K562 (cell line): ENCODE measurements at regions not wholly inside any gene's neighbourhood (a gene's known extent, or its start where the extent isn't known, plus 50 kb on each side); places are given as distances from the start of the nearest gene placed in this dataset.

Experiments used
- ATAC-seq: fragments of 200-7000 bp; cut with Tn5 transposase; 3 replicates; pipeline ENCODE4 v1.9.1; 2020; ENCODE audit warnings: moderate library complexity
- BruUV-seq: library from RNA; stranded (reverse); fragments of 400-500 nt; replicated peaks from 2 replicates; lab custom pipeline; 2021; lab: Mats Ljungman, UMichigan
- CTCF ChIA-PET: fragments of 300-600 bp; formaldehyde crosslinking; extraction: SDS; loops from one replicate; lab custom pipeline; 2021; ENCODE audit warnings: low intra/inter-chr PET ratio; lab: Yijun Ruan, JAX
- POLR2A ChIA-PET: fragments of 300-600, 350-650 bp; sonication (Branson Sonifier 250); formaldehyde crosslinking; extraction: SDS; loops from one replicate; lab custom pipeline; 2021; ENCODE audit warnings: antibody characterized with exemption, inconsistent platforms; lab: Yijun Ruan, JAX
- DNase-seq, 4 experiments: peaks; one replicate each; pipeline versions ENCODE4 v3.0.0 to v3.0.0-alpha.2; 2011 to 2018; ENCODE audit warnings: low spot score in 3 of 4, mixed read lengths in 3 of 4; ENCODE audit errors: extremely low read depth in 1 of 4
- FAIRE-seq: peaks from 2 replicates; lab custom pipeline; 2011; peaks lifted over from hg19 to GRCh38; lab: Jason Lieb, UNC
- H2AFZ ChIP-seq: 2 replicates; pipeline ENCODE4 v1.6.0; 2011; ENCODE audit warnings: low read depth, low read length, control low read depth, inconsistent platforms
- H3K27ac ChIP-seq: fragments of 200-600 bp; 3 replicates; pipeline ENCODE4 v1.8.0; 2011; ENCODE audit warnings: low read depth, mild to moderate bottlenecking, control low read depth, inconsistent platforms, low read length, moderate library complexity, mixed read lengths; ENCODE audit errors: extremely low read depth
- H3K27me3 ChIP-seq, 2 experiments: fragments of 300-600 bp in 1 of 2; 2 replicates in 1 of 2; 3 replicates in 1 of 2; pipeline versions ENCODE4 v1.6.0 to v1.8.0; 2011; ENCODE audit warnings: inconsistent platforms in 2 of 2, low read length in 2 of 2, mild to moderate bottlenecking in 1 of 2, mixed read lengths in 1 of 2, moderate library complexity in 1 of 2; ENCODE audit not compliant: control insufficient read depth in 2 of 2, insufficient read depth in 2 of 2
- H3K36me3 ChIP-seq: fragments of 300-600 bp; 3 replicates; pipeline ENCODE4 v1.8.0; 2011; ENCODE audit warnings: mild to moderate bottlenecking, low read length, inconsistent platforms; ENCODE audit not compliant: control insufficient read depth, insufficient read depth
- H3K4me1 ChIP-seq, 2 experiments: fragments of 200-600 bp in 1 of 2; replicated peaks in 1 of 2; 2 replicates in 1 of 2; 3 replicates in 1 of 2; pipeline versions ENCODE4 v1.5.1 to v1.8.0; 2011; ENCODE audit warnings: inconsistent platforms in 2 of 2, low read length in 2 of 2, mild to moderate bottlenecking in 1 of 2, mixed read lengths in 1 of 2, moderate library complexity in 1 of 2; ENCODE audit not compliant: control insufficient read depth in 2 of 2, insufficient read depth in 2 of 2
- H3K4me2 ChIP-seq: 2 replicates; pipeline ENCODE4 v1.6.1; 2011; ENCODE audit warnings: low read length, control low read depth, inconsistent platforms, mixed read lengths; ENCODE audit not compliant: insufficient read depth
- H3K4me3 ChIP-seq: fragments of 200-600 bp; sonication (generic), shearing (Covaris generic); 2 replicates; pipeline ENCODE4 v1.5.1; 2016; ENCODE audit warnings: control low read depth, inconsistent platforms
- H3K79me2 ChIP-seq: fragments of 200-600 bp; 3 replicates; pipeline ENCODE4 v1.8.0; 2011; ENCODE audit warnings: low read length, inconsistent platforms; ENCODE audit not compliant: control insufficient read depth, insufficient read depth
- H3K9ac ChIP-seq, 2 experiments: 2 replicates each; pipeline versions ENCODE4 v1.6.0 to v1.6.1; 2011; ENCODE audit warnings: low read depth in 2 of 2, low read length in 2 of 2, control low read depth in 1 of 2, inconsistent platforms in 1 of 2, mild to moderate bottlenecking in 1 of 2, mixed read lengths in 1 of 2; ENCODE audit not compliant: insufficient read depth in 1 of 2
- H3K9me1 ChIP-seq: one replicate; pipeline ENCODE4 v1.6.0; 2011; ENCODE audit warnings: inconsistent platforms, mild to moderate bottlenecking, low read length, moderate library complexity; ENCODE audit not compliant: control insufficient read depth, insufficient read depth
- H3K9me3 ChIP-seq: replicated peaks from 2 replicates; pipeline ENCODE4 v1.5.1; 2011; ENCODE audit warnings: low read depth, low read length, inconsistent platforms; ENCODE audit not compliant: control insufficient read depth, insufficient read depth
- H4K20me1 ChIP-seq: replicated peaks from 2 replicates; pipeline ENCODE4 v1.6.1; 2011; ENCODE audit warnings: low read length, inconsistent platforms, mixed read lengths; ENCODE audit not compliant: control insufficient read depth, insufficient read depth
- CHD7 ChIP-seq: fragments of 200-600 bp; sonication (generic); IDR thresholded peaks from one replicate; pipeline ENCODE4 v1.6.1; 2012; ENCODE audit warnings: mild to moderate bottlenecking, low read depth, low read length, inconsistent platforms
- GATA2 ChIP-seq: sonication (generic); formaldehyde crosslinking; IDR thresholded peaks from 2 replicates; pipeline ENCODE4 v1.4.0; 2020; ENCODE audit warnings: mild to moderate bottlenecking, missing genetic modification reagents
- HNRNPK ChIP-seq: fragments of 200-400 bp; formaldehyde crosslinking; IDR thresholded peaks from one replicate; pipeline ENCODE4 v1.6.1; 2018; ENCODE audit warnings: mild to moderate bottlenecking, low read depth, low read length; ENCODE audit not compliant: poor library complexity, severe bottlenecking
- JUN ChIP-seq, 2 experiments: sonication (generic) in 1 of 2; formaldehyde crosslinking in 1 of 2; IDR thresholded peaks; 2 replicates each; pipeline versions ENCODE4 v1.6.1 to v1.8.0; 2012 to 2022; ENCODE audit warnings: borderline replicate concordance in 2 of 2, mild to moderate bottlenecking in 2 of 2, improper control_type of control experiment in 1 of 2, low read depth in 1 of 2, low read length in 1 of 2, missing genetic modification reagents in 1 of 2
- POLR2AphosphoS2 ChIP-seq: IDR thresholded peaks from 2 replicates; pipeline ENCODE4 v1.6.1; 2012; ENCODE audit warnings: low read length, improper control_type of control experiment
- PRMT5 ChIP-seq: sonication (generic); formaldehyde crosslinking; IDR thresholded peaks from 2 replicates; pipeline ENCODE4 v1.5.0; 2020; ENCODE audit warnings: missing genetic modification reagents
- ZNF707 ChIP-seq: fragments of 250-450 bp; sonication (Bioruptor Pico); conservative IDR thresholded peaks from 2 replicates; pipeline ENCODE4 v1.8.0; 2022; ENCODE audit warnings: inconsistent platforms, mild to moderate bottlenecking, moderate library complexity
- WGBS: fragments of 100-300 bp; shearing (Covaris generic); methylation state at CpG from one replicate; pipeline ENCODE4 v1.1.6; 2016; ENCODE audit warnings: low coverage, mixed read lengths; ENCODE audit not compliant: insufficient coverage; ENCODE audit errors: missing lambda C conversion rate; 5-methylcytosine and 5-hydroxymethylcytosine counted together
- in situ Hi-C: fragments of 300-500 bp; cut with MboI; formaldehyde crosslinking; loops from 4 replicates; pipeline ENCODE4 v1.15.0; 2018; ENCODE audit warnings: inconsistent platforms, mixed read lengths
- intact Hi-C: fragments of 100-400 bp; cut with micrococcal nuclease; formaldehyde crosslinking; loops from 2 replicates; pipeline ENCODE4 v1.14.2; 2022

GRCh38 chr6:963456-963855, 270.5 kb upstream of the EXOC2 start:
- no peak for ATAC-seq
- Histone ChIP-seq H3K36me3 (no peaks in the 10 kb centered on the region), H3K4me3 (no peak overlapping the region), H3K4me1 (no peaks in the 10 kb centered on the region), H2AFZ (no peak overlapping the region), H3K27me3 (peaks cover 33 to 49% of the 10 kb centered on the region in 2 experiments), H3K9ac (no peak overlapping the region), H3K79me2 (no peaks in the 10 kb centered on the region), H3K9me3 (no peaks in the 10 kb centered on the region), H3K27ac (no peak overlapping the region), H4K20me1 (peaks cover 5% of the 10 kb centered on the region; the same call in 1 of the 2 replicates), H3K4me2 (no peak overlapping the region), H3K9me1 (no peaks in the 10 kb centered on the region)
- POLR2A ChIA-PET, result no interaction called here
- CTCF ChIA-PET, result no interaction called here
- DNase-seq, result no peak
- TF ChIP-seq JUN (IDR thresholded peaks at IDR 0.05; ENCODE audit: borderline replicate concordance, low read depth, low read length), result no peak
- TF ChIP-seq JUN (CRISPR knock-in tag; IDR thresholded peaks at IDR 0.05; ENCODE audit: borderline replicate concordance), result no peak
- no peak for TF ChIP-seq GATA2
- no peak for TF ChIP-seq HNRNPK
- no peak for TF ChIP-seq ZNF707 (CRISPR knock-in tag)
- TF ChIP-seq CHD7, result no peak
- no peak for TF ChIP-seq POLR2AphosphoS2
- no peak for TF ChIP-seq PRMT5 (CRISPR knock-in tag)
- intact Hi-C loops, result no loop called here
- under 1% methylated on average over 9 of the region's 9 CpGs for WGBS
- no TSS peak for BruUV-seq
- in situ Hi-C loops, result no loop called here
- no peak for FAIRE-seq
